NOMO-1 (cell line): ENCODE measurements at regions not wholly inside any gene's neighbourhood (a gene's known extent, or its start where the extent isn't known, plus 50 kb on each side); places are given as distances from the start of the nearest gene placed in this dataset.
"Not testable (repeated sequence)": the region's sequence is repeated elsewhere in the genome, so short reads cannot be mapped to it uniquely, and the experiment has no call there.

Experiments
- DNase-seq, 2 experiments: peaks; one replicate each; lab custom pipeline; 2025; ENCODE audit not compliant: unreplicated experiment in 2 of 2; lab: John Stamatoyannopoulos, UW

- DNase-seq: not testable (repeated sequence)
Observed at GRCh38 chr6:120931520-120932180, 402.6 kb downstream of the TBC1D32 start.

- not testable (repeated sequence) for DNase-seq
Observed at GRCh38 chr6:120930500-120930899, 403.8 kb downstream of the TBC1D32 start.

- DNase-seq: no peak
Observed at GRCh38 chr6:120924214-120924613, 410.1 kb downstream of the TBC1D32 start.

- no peak for DNase-seq
Observed at GRCh38 chr6:120918137-120918536, 416.1 kb downstream of the TBC1D32 start.

- no peak for DNase-seq
Observed at GRCh38 chr6:120916844-120917243, 417.4 kb downstream of the TBC1D32 start.

- no peak for DNase-seq
Observed at GRCh38 chr6:120913486-120913885, 420.8 kb downstream of the TBC1D32 start.

- DNase-seq: no peak
Observed at GRCh38 chr6:120908767-120909166, 425.5 kb downstream of the TBC1D32 start.

- DNase-seq: no peak
Observed at GRCh38 chr6:120903836-120904235, 430.4 kb downstream of the TBC1D32 start.

- no peak for DNase-seq
Observed at GRCh38 chr6:120899932-120900331, 434.3 kb downstream of the TBC1D32 start.

GRCh38 chr6:120894077-120894476, 440.2 kb downstream of the TBC1D32 start:
- DNase-seq: no peak

- DNase-seq: no peak
Observed at GRCh38 chr6:120876931-120877330, 457.3 kb downstream of the TBC1D32 start.

GRCh38 chr6:120876424-120876823, 457.9 kb downstream of the TBC1D32 start:
- no peak for DNase-seq

GRCh38 chr6:120875900-120876299, 458.4 kb downstream of the TBC1D32 start:
- no peak for DNase-seq

GRCh38 chr6:120874422-120874821, 459.9 kb downstream of the TBC1D32 start:
- DNase-seq: no peak

GRCh38 chr6:120873125-120873865, 461.0 kb downstream of the TBC1D32 start:
- no peak for DNase-seq

- DNase-seq: no peak
Observed at GRCh38 chr6:120872262-120872578, 462.1 kb downstream of the TBC1D32 start.

GRCh38 chr6:120871416-120872261, 462.6 kb downstream of the TBC1D32 start:
- no peak for DNase-seq

GRCh38 chr6:120869397-120869796, 464.9 kb downstream of the TBC1D32 start:
- DNase-seq: no peak

- no peak for DNase-seq
Observed at GRCh38 chr6:120857422-120857821, 476.9 kb downstream of the TBC1D32 start.

GRCh38 chr6:120854583-120854982, 479.7 kb downstream of the TBC1D32 start:
- no peak for DNase-seq

GRCh38 chr6:120853489-120853888, 480.8 kb downstream of the TBC1D32 start:
- DNase-seq: no peak
